HG03097 (cell line): ENCODE measurements at regions not wholly inside any gene's neighbourhood (a gene's known extent, or its start where the extent isn't known, plus 50 kb on each side); places are given as distances from the start of the nearest gene placed in this dataset.

ENCODE experiments used
- ATAC-seq: cut with Tn5 transposase; IDR thresholded peaks from one replicate; pipeline ENCODE4 v1.9.1; 2021; ENCODE audit not compliant: unreplicated experiment, low FRiP score

DNA sequence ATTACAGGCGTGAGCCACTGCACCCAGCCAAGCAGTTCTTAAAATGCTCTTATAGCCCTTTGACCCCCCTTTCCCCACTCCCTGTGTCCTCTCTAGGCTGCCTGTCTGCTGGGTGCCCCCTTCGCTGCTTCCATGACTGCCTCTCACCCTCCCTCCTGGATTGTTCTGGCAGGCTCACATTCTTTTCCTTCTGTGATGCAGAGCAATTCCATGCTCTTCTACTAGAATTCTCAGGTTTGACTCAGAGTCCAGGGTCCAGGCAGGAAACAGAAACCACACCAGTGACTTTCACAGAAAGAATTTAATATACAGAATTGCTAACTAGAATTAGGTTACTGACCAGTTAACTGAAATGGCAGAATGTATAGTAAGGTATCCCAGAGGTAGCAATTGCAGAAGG lies 244.8 kb downstream of the BAMBI start:
- ATAC-seq = no peak

DNA sequence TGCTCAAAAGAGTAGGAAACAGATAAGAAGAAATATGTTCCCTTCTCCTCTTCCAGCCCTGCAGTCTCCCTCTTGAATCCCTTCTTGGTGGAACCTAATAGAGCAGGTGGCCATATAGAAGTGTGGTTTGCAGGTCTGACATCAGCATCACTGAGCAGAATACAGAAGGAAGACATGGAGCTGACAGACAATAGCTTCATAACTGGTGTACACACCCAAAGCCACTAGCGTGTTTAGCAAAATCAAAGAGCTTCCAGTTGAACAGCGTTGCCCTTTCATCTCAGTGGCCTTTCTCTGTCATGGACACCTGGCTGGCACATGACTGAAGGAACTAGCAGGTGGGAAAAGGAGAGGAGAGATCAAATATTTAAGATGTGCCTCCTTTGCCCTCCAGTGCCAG lies 245.5 kb downstream of the BAMBI start:
- no peak for ATAC-seq

DNA sequence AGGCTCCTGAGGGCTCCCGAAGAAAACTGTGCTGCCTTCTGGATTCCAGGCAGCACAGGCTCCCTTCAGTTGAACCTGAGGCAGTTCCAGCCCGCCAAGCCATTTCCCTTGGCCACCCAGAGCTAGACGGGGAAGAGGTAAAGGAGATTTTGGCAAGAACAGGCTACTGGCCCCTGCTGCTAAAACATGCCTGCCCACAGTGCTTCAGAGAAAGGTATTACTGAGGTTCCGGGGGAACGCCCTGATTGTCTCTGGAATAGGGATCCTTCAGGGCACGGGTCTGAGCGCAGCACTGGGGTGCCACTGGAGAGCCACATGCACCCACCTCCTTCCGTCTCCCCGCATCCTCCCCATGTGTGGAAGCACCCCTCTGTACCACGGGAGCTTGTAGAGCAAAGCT lies 247.4 kb downstream of the BAMBI start:
- no peak for ATAC-seq

DNA sequence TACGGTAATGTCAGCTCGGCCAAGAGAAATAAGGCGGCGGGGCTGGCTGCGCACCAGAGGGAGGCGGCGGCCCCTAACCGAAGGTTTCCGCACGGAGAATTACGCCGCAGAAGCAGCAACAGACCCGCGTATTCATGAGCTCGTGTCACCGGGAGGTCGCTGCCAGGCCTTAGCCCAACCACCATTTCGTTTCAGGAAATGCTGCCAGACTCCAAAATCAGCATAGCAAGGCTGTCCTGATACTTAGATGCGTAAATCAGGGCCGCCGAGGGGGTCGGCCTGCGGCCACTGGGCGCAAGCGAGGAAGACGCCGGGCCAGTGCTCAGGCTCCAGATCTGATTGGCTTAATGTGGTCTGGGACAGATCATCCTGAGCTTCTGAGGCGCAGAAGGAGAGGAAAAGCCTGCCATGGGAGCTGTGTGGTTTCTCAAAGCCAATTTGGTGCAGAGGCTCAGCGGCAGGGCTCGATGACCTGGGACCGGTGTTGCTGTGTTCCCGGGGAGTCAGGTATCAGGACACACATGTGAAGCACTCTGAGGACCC lies 247.9 kb downstream of the BAMBI start:
- ATAC-seq = no peak

DNA sequence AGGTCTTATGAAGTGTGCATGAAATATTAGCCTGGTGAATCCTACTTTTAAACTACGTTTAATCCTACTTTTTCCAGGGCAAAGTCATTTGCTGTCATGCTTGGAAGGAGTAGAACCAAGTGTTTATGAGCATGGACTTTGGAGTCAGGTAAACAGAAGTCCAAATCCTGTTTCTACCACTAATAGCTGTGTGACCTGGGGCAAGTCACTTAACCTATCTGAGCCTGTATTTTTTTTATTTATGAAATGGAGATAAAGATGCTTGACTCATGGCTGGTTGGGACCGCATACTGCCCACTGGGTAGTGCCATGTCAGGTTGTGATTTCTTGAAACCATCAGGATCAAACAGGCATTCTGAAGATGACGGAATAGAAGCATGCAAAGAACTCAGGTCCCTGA lies 249.6 kb downstream of the BAMBI start:
- ATAC-seq = no peak

DNA sequence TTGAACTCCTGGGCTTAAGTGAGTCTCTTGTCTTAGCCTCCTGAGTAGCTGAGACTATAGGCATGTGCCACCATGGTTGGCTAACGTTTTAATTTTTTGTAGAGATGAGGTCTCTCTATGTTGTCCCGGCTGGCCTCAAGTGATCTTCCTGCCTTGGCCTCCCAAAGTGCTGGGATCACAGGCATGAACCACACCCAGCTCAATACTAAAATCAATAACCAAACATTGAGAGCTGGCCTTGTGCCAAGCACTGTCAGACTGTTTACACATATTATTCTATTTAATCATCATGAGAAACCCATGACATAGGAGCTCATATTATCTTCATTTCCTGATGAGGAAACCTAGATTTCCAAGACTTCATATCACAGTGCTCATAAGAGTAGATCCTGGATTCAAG lies 251.2 kb downstream of the BAMBI start:
- no peak for ATAC-seq

DNA sequence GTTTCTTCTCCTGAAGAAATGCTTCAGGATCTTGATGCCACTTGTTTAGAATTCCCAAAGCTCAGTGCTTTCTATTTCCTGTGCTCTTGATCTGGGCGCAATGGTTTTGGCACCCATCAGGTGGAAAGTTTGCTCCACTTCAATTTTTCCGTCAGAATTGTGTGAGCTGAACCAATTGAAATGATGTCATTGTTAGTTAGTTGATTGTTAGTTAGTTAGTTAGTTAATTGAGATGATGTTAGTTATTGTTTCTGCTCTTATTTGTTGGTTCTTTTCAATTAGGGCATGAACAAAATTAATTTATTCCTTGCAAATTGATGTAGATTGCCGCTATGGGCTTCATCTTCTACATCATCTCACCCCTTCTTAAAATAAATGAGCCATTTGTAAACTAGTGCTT lies 252.6 kb downstream of the BAMBI start:
- no peak for ATAC-seq

DNA sequence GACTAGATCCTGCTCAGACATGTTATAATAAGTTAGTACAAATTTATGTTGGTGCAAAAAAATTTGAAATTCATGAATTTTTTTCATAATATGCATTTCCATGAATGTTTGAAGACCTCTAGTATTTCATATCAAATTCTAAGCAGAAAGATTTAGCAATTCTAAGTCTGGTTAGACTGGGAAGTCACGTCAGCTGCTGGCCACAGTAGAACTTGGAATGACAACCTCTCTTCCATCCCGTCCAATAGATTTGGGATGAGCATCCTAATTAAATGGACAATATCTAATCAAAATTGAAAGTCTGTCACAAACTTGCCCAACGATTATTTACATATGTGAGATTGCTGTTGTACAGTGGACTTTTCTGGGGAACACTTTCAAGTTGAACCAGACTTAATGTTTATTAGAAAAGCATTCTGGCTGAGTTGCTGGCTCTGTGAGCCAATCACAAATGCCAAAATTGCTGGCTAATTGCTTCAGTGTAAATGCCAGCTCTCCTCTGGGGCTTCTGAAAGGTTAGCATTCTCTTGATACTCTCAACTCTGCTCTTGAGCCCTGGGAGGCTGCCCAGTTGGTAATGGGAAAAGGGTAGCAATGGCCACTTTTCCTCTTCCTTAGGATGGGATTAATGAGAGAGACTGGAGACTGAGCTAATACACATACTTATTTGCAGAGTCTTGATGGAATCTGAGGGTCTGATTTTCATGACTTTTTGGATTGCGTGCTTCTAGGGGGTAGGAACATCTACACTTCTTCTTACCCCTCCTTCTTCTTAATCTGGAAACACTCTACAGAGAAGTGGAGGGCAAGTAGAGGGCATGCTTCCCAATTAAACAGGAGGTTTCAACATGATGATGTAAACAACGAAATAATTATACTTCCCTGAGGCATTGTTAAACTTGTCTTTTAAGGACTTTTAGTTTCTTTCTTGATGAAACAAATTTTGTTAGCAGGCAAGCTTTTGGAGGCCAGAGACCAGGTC lies 253.5 kb downstream of the BAMBI start:
- no peak for ATAC-seq

DNA sequence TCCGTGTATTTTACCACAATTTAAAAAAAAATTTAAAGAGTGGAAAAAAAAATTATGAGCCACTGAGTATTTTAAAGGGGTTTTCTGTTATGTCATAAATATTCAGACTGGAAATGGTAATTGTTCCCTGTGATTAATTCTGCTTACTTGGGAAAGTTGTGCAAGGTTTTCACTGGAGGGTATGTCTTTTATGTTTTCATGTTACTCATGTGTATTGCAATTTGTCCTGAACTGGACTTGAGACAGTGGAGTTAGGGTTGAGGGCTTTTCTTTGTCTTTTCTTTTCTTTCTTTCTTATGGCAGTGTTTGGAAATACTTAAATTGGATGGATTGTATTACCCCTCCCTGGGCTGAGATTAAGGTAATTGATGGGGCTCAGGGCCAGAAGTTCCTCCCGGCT lies 257.7 kb downstream of the BAMBI start:
- no peak for ATAC-seq

DNA sequence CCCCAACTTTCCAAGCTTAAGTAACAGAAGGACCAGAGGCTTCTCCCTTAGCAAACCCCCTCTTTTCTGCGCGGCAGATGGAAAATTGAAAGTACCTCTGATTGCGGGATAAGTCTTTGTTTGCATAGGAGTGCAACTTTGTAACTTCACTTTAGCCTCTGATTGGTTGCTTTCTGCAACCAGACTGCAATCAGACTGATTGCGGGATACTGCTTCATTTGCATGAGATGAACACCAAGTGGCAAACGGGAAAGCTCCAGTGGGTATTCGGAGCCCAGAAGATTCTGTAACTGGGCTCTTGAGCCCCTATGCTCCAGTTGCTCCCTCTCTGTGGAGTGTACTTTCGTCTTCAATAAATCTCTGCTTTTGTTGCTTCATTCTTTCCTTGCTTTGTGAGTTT lies 260.6 kb downstream of the BAMBI start:
- ATAC-seq = no peak

DNA sequence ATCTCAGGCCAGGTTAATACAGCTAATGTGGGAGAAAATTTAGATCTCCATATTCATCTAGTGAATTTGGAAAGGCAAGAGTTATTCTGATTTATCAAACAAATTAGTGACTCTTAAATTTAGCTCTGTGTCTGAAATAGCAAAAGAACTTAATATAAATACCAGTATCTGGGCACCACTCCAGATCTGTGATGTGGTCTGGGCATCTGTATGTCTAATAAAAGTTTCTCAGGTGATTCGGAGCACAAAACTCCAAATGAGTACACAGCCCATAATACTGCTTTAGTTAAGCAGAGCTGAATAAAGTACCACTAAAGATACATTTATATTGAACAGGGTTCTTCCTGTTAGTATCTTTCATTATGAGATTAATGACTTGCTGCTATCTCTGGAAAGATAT lies 261.4 kb downstream of the BAMBI start:
- no peak for ATAC-seq

DNA sequence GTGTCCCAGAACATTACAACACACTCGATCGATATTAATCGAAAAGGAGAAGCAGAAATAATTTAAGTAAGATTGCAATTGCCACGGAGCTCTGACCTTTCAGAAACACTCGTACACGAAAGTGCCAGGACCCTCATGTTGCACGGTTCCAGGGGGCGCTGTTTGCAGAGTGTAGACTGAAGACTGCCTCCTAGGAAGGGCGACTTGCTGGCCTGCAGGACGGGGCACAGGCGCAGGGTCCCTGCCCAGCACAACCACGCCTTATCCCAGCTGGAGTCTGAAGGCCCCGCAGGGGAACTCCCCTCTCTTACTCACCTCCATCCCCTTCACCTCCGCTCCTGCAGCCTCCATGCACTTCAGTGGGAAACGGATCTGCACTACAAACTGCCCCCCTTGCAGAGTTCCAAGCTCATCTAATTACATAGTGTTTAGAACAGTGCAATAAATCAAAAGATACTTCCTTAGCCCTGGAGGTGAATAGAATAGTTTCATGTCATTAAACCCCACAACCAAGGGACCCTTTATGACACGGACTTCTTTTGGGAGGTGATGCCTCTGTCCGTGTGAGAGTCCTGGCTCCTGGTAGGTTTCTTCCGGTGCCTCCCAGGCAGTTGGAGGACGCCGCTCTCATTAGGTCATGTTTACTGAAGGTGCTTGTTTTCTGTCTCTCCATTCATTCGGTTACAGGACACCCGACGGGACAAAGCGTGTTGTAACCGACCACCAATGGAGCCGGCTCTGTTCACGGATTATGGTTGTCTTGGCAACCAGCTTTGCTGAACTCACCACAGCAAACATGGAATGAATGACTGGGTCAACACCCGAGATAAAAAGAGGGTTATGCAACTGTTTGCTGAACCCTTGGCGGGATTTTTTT lies 262.2 kb downstream of the BAMBI start:
- ATAC-seq = no peak

DNA sequence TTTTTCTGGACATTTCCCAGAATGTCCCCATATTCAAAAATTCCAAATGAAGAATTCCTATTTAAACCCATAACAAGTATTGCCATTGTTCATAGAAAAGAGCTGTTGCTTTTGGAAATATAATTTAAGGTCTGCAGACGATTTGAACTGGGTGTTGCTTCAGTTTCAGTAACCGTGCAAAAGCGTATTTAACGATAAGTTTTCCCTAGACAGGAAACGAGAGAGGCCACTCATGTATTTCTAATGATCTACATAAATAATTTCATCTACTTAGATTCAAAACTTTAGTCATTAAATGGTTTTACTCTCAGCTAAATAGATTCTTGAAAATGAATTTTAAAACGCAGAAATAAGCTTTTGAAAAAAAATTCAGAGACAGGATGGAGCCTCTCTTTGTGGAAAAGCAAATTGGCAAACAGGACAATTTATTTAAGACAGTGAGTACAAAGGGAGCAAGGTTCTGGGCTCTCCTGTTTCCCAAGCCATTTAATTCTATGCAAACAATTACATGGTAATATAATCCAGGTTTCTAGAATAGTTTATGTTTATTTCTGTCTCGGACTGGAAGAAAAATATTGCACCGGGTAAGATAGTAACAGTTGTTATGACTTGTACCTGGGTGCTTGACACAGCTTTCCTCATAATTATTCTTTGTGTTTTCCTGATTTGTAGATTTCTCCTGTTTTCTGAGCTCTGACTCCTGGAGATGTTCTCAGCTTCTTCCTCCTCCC lies 263.0 kb downstream of the BAMBI start:
- no peak for ATAC-seq

DNA sequence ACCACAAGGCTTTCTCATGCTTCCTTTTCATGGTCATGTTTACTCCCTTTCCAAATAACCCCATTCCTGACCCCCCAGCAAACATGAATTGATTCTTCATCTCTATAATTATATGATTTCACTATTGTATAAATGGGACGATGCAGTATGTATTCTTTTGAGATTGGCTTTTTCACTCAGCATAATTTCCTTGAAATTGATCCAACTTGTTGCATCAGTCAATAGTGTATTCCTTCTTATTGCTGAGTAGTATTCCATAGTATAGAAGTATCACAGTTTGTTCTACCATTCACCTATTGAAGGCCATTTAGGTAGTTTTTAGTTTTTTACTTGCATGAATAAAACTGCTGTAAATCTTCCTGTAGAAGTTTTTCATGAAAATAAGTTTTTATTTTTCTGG lies 264.7 kb downstream of the BAMBI start:
- ATAC-seq = no peak

DNA sequence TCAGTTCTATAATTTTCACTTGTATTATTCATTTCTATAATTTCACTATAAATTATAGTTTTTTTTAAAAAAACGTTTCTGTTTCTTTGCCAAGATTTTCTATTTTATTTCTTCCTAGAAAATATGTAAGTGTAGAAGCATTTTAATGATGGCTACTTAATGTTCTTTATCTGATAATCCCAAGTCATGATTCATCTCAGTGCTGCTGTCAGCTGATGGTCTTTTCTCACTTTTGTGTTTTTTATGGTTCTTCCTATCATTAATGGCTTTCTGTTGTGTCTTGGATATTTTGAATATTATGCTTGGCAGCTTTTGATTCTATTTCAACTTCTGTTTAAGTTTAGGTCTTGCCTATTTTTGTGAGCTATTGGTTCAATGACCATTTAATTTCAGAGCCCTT lies 268.6 kb downstream of the BAMBI start:
- no peak for ATAC-seq

DNA sequence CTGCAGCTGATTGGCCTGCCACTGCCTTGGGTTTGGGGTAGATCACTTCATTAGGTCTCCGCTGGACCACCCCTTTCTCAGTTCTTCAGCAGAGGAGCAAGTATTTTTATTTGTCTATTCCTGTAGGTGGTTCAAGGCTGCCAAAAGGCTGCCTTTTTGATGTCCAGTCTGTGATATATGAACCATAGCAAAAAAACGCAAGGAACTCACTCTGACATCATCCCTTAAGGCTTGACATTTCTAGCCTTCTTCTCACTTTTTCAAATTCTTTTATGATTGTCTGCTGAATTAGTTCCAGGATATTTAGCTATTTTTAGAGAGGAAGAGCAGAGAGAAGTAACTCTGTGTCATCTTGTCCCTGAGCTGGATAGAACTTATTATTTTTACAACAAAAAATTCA lies 269.2 kb downstream of the BAMBI start:
- no peak for ATAC-seq

DNA sequence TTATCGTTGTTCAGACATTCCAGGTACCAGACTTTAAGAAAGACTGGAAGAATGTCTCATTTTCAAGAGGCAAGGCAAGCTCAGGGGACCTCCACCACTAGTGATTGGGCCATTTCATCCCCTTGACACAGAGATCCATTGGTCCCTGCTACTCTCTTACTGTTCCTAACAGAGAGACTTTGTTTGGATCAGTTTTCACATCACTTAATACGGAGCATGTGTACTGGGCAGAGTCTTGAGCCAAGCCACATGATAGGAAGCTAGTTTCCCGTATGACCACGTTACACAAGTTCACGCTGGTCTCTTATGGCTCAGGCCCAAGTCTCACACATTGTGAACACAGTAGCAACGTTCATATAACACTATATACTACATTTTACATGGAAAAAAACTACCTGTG lies 269.9 kb downstream of the BAMBI start:
- no peak for ATAC-seq

DNA sequence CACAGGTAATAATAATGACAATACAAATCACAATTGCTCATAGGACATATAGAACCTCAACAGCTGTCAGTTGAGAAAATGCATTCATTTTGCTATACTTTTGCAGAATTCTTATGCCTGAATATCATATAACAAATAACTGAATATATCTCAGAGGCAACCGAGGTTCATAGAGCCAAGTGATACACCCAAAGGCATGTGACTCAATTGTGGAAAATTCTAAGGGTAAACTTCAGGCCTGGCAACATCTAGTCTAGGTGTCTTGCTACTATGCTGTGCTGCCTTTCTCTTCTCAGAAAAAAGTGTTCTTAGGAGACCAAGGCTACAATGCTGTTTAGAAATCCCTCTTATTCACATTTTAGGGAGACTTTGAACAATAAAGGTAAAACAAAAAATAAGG lies 270.7 kb downstream of the BAMBI start:
- ATAC-seq = no peak

DNA sequence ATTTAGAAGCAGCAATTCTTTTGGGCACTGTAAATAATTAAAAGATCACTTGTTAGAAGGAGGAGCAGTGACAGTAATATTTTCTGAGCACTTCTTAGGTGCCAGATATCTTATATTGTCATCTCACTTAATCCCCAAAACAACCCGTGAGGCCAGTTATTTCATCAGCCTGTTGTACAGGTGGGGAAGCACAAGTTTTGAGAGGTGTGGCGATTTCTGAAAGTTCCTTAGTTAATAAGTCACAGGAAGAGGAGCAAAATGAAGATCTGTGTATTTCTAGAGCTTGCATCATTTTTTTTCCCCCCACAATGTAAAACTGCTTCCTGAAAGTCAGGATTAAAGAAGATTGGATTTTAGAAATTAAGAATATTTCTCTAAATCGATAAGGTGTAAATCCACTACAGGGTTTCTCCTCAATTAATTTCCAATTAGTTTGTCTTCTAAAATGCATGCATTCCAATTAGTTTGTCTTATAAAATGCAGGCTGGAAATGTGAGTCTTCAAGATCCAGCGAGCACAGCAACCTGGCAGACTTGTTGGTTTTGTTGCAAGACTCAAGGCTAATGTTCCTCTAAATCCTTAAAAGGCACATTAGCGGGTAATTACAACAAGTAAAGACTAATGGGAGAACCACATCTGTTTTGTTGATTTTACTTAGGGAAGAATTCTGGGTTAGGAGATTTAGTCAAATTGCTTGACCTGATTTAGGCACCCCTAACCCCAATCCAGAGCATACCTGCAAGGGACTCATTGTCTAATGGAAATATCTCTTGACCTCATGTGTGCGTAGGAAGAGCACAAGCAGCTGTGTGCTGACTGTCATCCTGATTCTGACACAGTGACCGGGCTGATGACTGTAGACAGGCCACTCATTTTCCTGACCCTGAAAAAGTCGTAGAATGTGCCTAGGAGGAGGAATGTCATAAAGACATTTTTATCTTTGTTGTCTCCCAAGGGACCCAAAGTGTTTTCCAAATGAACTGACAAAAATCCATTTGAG lies 272.0 kb downstream of the BAMBI start:
- ATAC-seq = no peak

DNA sequence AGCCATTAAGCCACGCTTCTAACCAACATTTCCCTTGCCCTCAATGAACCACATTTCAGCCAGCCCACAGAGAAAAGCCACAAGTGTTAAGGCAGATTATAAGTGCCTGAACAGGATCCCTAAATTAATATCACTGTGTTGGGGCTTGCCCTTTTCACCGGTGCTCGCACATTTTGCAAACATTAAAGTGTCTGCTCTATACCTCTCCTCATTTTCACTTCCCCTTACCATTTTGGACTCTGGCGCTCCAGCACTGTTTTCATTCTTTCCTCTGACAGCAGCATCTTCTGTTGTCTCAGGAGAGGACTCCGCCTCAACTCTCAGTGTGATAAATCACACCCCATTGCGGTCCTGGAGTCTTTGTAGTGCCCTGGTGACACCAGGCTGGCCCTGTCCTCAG lies 274.2 kb downstream of the BAMBI start:
- no peak for ATAC-seq
